Fibroblast of skin of back (primary cell): ENCODE measurements at regions not wholly inside any gene's neighbourhood (a gene's known extent, or its start where the extent isn't known, plus 50 kb on each side); places are given as distances from the start of the nearest gene placed in this dataset.

Experiments used
- DNase-seq: peaks from one replicate; pipeline ENCODE4 v3.0.0-alpha.2; 2013

GRCh38 chr11:109750964-109751363 lies 329.0 kb downstream of the C11orf87 start:
- no peak for DNase-seq

- peak; percentile 20 for DNase-seq
Observed at GRCh38 chr11:109752212-109752825, 330.3 kb downstream of the C11orf87 start.

- no peak for DNase-seq
Observed at GRCh38 chr11:109756521-109756920, 334.5 kb downstream of the C11orf87 start.

GRCh38 chr11:109756951-109757350 lies 335.0 kb downstream of the C11orf87 start:
- DNase-seq = no peak

GRCh38 chr11:109762546-109762945 lies 330.6 kb upstream of the ZC3H12C start:
- DNase-seq = no peak

GRCh38 chr11:109765709-109766311 lies 327.4 kb upstream of the ZC3H12C start:
- no peak for DNase-seq

- DNase-seq = no peak
Observed at GRCh38 chr11:109769858-109770257, 323.3 kb upstream of the ZC3H12C start.

- DNase-seq = no peak
Observed at GRCh38 chr11:109770323-109770722, 322.9 kb upstream of the ZC3H12C start.

- no peak for DNase-seq
Observed at GRCh38 chr11:109772892-109773291, 320.3 kb upstream of the ZC3H12C start.

- no peak for DNase-seq
Observed at GRCh38 chr11:109775686-109776085, 317.5 kb upstream of the ZC3H12C start.

GRCh38 chr11:109783014-109783413 lies 310.2 kb upstream of the ZC3H12C start:
- no peak for DNase-seq

GRCh38 chr11:109783840-109784239 lies 309.4 kb upstream of the ZC3H12C start:
- DNase-seq = no peak

- no peak for DNase-seq
Observed at GRCh38 chr11:109784536-109784935, 308.7 kb upstream of the ZC3H12C start.

- DNase-seq = no peak
Observed at GRCh38 chr11:109785198-109785597, 308.0 kb upstream of the ZC3H12C start.

GRCh38 chr11:109785714-109786113 lies 307.5 kb upstream of the ZC3H12C start:
- DNase-seq = peak; percentile 2

- no peak for DNase-seq
Observed at GRCh38 chr11:109788948-109789490, 304.2 kb upstream of the ZC3H12C start.

GRCh38 chr11:109789901-109790300 lies 303.3 kb upstream of the ZC3H12C start:
- peak; percentile 63 for DNase-seq

- no peak for DNase-seq
Observed at GRCh38 chr11:109791337-109791736, 301.9 kb upstream of the ZC3H12C start.

GRCh38 chr11:109794501-109794900 lies 298.7 kb upstream of the ZC3H12C start:
- no peak for DNase-seq

GRCh38 chr11:109795234-109795633 lies 298.0 kb upstream of the ZC3H12C start:
- no peak for DNase-seq

GRCh38 chr11:109796253-109796652 lies 296.9 kb upstream of the ZC3H12C start:
- no peak for DNase-seq

GRCh38 chr11:109798521-109798920 lies 294.7 kb upstream of the ZC3H12C start:
- DNase-seq = peak; percentile 3

GRCh38 chr11:109799604-109800003 lies 293.6 kb upstream of the ZC3H12C start:
- no peak for DNase-seq

GRCh38 chr11:109804911-109805310 lies 288.3 kb upstream of the ZC3H12C start:
- no peak for DNase-seq
